HG02870 (cell line): ENCODE measurements at regions not wholly inside any gene's neighbourhood (a gene's known extent, or its start where the extent isn't known, plus 50 kb on each side); places are given as distances from the start of the nearest gene placed in this dataset.
"Not testable (repeated sequence)": the region's sequence is repeated elsewhere in the genome, so short reads cannot be mapped to it uniquely, and the experiment has no call there.

ENCODE experiments used
- ATAC-seq: cut with Tn5 transposase; IDR thresholded peaks from one replicate; pipeline ENCODE4 v1.9.1; 2021; ENCODE audit warnings: mild to moderate bottlenecking, moderate library complexity; ENCODE audit not compliant: unreplicated experiment

DNA sequence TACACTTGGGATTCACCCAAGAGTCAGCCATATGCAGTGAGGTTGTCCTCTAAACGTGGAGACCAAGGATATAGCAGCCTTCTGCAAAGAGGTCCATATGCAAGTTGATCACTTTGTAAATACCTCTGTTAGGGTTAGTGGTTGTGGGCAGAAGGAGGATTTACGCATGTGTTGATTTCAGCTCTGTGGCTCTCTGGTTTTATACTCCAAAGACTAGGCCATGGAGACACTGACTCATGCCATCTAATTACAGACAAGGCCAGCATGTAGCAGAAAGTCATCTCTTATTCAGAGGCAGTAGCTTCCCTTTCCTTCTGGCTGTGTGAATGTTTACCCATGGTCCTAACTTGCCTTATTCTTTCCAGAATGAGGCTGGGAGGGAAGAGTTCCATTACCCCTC lies 140.9 kb upstream of the GOLGA6L4 start:
- not testable (repeated sequence) for ATAC-seq

GRCh38 chr15:84097053-84097452 lies 138.5 kb upstream of the GOLGA6L4 start:
- ATAC-seq: not testable (repeated sequence)

DNA sequence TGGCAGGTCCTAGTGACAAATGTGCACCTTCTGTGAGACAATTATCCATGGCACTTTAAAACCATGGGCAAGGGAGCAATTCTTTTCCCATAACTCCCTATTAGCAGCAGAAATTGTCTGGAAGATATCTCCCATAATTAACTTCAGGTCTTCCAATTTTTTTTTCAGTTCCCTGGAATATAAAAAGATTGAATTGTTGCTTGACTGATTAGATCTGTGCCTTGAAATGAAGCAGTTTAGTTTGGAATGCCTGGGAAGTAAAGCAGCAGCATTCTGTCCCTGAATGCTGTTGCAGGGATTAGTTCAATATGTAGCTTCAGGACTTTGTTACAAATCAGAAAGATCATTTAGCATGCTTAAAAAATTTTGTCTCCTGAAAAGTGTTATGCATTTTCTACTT lies 137.0 kb upstream of the GOLGA6L4 start:
- ATAC-seq: no peak

- no peak for ATAC-seq
These were observed 136.4 kb upstream of the GOLGA6L4 start for GRCh38 chr15:84099181-84099580.

DNA sequence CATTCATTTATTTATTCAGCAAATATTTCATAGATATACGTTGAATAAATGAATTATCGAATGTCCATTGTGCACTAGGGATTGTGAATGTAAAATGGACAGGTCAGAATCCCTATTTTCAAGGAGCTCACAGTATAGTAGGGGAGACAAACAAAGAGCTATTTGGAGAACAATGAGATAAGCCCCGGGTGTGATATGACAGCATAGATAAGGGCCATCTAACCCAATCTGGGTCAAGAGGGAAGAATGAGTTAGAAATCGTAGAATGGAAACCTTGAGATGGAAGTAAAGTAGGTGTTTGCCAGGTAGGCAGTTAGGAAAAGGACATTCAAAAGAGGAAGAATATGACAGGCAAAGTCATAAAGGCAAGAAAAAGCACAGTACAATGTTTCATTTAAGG lies 132.2 kb upstream of the GOLGA6L4 start:
- ATAC-seq: no peak

- no peak for ATAC-seq
These were observed 130.7 kb upstream of the GOLGA6L4 start for GRCh38 chr15:84104853-84105252.

DNA sequence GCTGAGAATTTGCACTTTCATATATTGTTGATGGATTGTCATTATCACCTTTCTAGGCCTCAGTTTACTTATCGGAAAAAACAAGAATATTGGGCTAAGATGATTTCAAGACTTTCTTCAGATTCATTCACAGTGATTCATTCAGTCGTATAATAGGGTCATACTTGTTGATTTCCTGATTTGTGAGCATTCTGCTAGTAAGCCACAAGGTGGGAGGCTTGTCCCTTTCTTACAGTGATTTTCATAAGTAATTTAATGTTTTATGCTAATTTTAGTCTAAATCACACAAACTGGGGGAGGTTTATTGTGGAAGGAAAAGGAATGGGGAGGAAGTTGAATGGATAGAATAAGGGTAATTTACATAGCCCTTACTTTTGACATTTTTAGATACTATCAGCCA lies 126.8 kb upstream of the GOLGA6L4 start:
- ATAC-seq: no peak

GRCh38 chr15:84111575-84111974 lies 124.0 kb upstream of the GOLGA6L4 start:
- ATAC-seq: no peak

GRCh38 chr15:84112025-84112424 lies 123.5 kb upstream of the GOLGA6L4 start:
- no peak for ATAC-seq

DNA sequence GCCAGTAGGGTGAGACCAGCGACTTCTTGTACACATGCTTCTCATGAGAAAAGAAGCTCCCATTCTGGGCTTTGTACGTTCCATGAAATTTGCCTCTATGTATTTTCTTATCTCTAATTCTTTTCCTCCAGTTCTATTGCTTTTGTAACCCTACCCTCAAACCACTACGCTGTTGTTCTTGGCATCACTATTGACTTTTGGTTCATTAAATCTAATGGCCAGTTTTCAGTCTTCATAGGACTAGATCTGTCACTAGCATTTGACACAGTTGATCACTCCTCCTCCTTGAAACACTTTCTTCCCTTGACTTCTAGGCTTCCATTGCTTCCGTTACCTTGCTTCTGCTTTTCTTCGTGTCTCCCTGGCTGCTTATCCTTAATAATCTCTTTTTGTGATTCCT lies 121.7 kb upstream of the GOLGA6L4 start:
- ATAC-seq: no peak

- not testable (repeated sequence) for ATAC-seq
These were observed 120.9 kb upstream of the GOLGA6L4 start for GRCh38 chr15:84114680-84115079.

DNA sequence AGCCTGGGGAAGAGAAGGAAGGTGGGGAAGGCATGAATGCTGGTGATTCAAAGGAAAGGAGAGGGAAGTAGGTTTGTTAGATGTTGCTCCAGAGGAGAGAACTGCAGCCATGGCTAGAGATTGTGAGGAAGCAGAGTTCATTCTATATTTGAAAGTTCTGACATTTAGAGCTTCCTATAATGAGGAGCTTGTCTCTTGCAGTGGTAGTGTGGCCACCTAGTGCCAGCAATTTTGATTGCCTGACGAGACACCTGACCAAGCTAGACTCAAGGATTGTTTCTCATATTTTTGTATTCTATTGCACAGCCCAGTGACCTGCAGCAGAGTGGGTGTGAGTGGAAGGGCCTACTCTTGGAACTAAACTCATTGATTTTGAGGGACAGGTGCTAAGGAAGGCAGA lies 116.2 kb upstream of the GOLGA6L4 start:
- not testable (repeated sequence) for ATAC-seq

- not testable (repeated sequence) for ATAC-seq
These were observed 114.7 kb upstream of the GOLGA6L4 start for GRCh38 chr15:84120903-84121302.

DNA sequence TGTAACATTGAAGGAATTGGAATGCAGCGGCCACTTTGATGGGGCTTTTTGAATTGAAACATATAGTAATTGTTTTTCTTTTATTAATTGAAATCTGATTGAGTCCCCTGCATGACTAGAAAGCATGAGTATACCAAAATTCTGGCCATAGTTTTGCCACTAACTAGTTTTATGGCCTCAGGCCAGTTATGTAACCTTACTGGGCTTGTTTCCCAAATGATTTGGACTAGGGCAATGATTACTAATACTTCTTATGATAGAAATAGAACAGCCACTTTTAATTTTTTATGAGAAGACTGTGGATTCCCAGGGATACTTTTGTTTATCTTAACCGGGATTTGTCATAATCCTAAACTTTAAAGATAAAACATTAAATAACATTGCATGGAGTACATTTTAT lies 106.9 kb upstream of the GOLGA6L4 start:
- not testable (repeated sequence) for ATAC-seq

DNA sequence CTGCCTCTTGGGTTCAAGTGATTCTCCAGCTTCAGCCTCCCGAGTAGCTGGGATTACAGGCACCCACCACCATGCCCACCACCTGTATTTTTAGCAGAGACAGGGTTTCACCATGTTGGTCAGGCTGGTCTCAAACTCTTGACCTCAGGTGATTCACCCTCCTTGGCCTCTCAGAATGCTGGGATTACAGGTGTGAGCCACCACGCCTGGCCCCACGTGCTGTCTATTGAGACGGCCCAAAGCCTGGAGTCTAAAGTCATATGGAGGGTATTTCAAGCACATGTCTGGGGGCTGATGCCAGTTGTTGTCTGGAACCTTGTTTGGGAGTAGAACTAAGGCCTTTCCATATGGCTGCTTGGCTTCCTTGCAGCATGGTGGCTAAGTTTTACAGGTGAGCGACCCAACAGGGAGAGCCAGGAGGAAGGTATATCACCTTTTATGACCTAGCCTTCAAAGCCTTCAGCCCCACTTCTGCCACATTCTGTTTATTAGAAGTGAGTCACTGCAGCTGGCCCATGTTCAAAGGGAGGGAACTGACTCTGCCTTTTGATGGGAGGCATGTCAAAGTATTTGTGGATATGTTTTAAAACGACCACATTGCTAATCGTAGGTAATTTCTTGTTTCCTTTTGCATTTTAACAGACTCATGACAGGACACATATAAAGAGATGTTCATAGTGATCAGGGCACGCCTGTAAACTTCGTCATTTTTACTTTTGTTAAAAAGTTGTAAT lies 105.3 kb upstream of the GOLGA6L4 start:
- not testable (repeated sequence) for ATAC-seq

- ATAC-seq: not testable (repeated sequence)
These were observed 99.6 kb upstream of the GOLGA6L4 start for GRCh38 chr15:84135931-84136456.

- ATAC-seq: peak; percentile 97
These were observed 92.7 kb upstream of the GOLGA6L4 start for GRCh38 chr15:84142888-84143337.

- no peak for ATAC-seq
These were observed 91.7 kb upstream of the GOLGA6L4 start for GRCh38 chr15:84143753-84144314.

DNA sequence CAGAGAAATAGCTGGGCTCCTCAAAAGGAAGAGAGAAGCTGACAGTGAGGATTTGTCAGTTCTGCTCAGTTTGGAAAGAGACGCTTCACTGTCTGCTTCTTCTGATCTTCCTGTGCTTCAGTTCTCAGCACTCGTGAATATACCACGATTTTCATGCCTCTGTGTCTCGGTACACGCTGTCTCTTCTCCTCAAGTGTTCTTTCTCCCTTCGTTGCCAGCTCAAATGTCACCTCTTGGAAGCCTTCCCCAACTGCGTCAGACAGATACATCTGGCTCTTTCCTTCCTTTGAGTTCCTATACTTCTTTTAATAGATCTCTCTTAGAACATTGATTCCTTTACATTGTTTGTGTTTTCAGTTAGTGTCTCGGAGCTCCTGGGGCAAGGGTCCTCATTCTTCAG lies 90.6 kb upstream of the GOLGA6L4 start:
- not testable (repeated sequence) for ATAC-seq

DNA sequence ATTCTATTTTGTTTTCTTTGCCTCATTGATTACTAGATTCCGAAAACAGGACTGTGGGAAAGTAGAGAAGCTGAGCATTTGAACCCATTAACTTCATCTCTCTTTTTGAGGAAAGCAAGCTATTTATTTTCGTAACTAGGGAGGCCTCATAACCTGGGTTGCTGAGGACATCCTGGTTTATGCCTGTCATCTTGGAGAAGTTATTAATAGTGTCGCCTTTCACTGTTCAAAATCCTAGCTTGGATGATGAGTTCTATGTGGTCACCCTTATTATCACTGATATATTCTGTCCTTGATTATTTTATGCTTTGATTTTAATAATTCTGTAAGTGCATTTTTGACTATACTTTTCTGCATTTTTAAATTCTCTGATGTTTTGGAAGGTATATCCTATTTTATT lies 89.3 kb upstream of the GOLGA6L4 start:
- not testable (repeated sequence) for ATAC-seq

DNA sequence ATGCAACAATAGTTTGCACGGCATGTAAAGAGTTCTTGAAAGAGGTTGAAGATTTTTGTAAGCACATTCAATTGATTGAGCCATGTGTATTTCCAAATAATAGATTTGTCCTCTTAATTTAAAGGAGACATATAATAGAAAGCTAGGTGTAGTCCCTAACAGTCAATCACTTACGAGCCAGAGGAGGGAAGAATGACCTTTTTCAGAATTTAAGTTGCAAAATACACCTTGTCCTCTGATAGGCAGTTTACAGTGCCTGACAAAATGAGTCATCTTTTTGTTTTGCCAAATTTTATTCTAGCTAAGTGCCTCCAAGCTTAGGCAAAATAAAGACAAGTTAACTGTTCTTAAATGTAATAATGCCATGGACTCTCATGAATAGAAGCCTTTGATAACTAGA lies 88.3 kb upstream of the GOLGA6L4 start:
- ATAC-seq: not testable (repeated sequence)

- no peak for ATAC-seq
These were observed 84.2 kb upstream of the GOLGA6L4 start for GRCh38 chr15:84151205-84151931.
